ENCODE measurements at regions not wholly inside any gene's neighbourhood (a gene's known extent, or its start where the extent isn't known, plus 50 kb on each side); places are given as distances from the start of the nearest gene placed in this dataset.

DNA sequence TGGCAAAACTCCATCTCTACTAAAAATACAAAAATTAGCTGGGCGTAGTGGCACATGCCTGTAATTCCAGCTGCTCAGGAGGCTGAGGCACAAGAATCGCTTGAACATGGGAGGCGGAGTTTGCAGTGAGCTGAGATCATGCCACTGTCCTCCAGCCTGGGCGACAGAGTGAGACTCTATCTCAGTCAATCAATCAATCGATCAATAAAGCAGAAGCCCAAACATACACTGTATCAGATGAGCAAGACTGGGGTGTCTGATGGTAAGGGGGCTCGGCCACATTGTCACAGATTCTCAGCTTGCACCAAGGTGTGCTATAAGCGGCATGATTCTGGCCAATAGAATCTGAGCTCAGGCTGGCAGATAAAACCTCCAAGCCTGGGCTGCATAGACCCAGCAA, 261.1 kb downstream of the BUD13 start:
- H3K27me3 ChIP-seq (ENCODE audit: control insufficient read depth in 1 of 2, insufficient read depth in 2 of 2, low read length in 2 of 2) = no peaks in the 10 kb centered on the region
- no peak overlapping the region for H2AFZ ChIP-seq (ENCODE audit: low read length)
- H3K4me3 ChIP-seq (replicated peaks in 1 of 3; ENCODE audit: insufficient read depth in 1 of 3, low read depth in 2 of 3, low read length in 3 of 3) = no peak overlapping the region
- no peak for ATAC-seq
- ChIA-PET POLR2A (no interaction called here), CTCF (ENCODE audit: low intra/inter-chr PET ratio, low total read pairs) (no interaction called here)
- no peaks in the 10 kb centered on the region for H3K79me2 ChIP-seq (ENCODE audit: insufficient read depth, low read length)
- no TSS peak for BruUV-seq (replicated peaks)
- TF ChIP-seq ZNF563 (CRISPR knock-in tag; IDR thresholded peaks at IDR 0.05) (no peak), ZNF652 (CRISPR knock-in tag; IDR thresholded peaks at IDR 0.05; ENCODE audit: borderline replicate concordance, low read depth) (no peak), ZNF468 (CRISPR knock-in tag; IDR thresholded peaks at IDR 0.05) (no peak), ISX (CRISPR knock-in tag; conservative IDR thresholded peaks at IDR 0.05) (no peak), GATA4 (IDR thresholded peaks at IDR 0.05; ENCODE audit: borderline replicate concordance, low read depth) (no peak), ASH2L (IDR thresholded peaks at IDR 0.05; ENCODE audit: insufficient read length, low read depth, low read length) (no peak), ZNF572 (CRISPR knock-in tag; IDR thresholded peaks at IDR 0.05) (no peak), HMGA1 (CRISPR knock-in tag; conservative IDR thresholded peaks at IDR 0.05) (no peak), MEIS2 (CRISPR knock-in tag; IDR thresholded peaks at IDR 0.05) (no peak), GTF2F1 (IDR thresholded peaks at IDR 0.05; ENCODE audit: low read length) (no peak), TBX3 (IDR thresholded peaks at IDR 0.05; ENCODE audit: borderline replicate concordance) (no peak)
- TF ChIP-seq, protein P1, sequence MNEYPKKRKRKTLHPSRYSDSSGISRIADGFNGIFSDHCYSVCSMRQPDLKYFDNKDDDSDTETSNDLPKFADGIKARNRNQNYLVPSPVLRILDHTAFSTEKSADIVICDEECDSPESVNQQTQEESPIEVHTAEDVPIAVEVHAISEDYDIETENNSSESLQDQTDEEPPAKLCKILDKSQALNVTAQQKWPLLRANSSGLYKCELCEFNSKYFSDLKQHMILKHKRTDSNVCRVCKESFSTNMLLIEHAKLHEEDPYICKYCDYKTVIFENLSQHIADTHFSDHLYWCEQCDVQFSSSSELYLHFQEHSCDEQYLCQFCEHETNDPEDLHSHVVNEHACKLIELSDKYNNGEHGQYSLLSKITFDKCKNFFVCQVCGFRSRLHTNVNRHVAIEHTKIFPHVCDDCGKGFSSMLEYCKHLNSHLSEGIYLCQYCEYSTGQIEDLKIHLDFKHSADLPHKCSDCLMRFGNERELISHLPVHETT (CRISPR knock-in tag; conservative IDR thresholded peaks at IDR 0.05) = no peak
- TF ChIP-seq, protein P2, sequence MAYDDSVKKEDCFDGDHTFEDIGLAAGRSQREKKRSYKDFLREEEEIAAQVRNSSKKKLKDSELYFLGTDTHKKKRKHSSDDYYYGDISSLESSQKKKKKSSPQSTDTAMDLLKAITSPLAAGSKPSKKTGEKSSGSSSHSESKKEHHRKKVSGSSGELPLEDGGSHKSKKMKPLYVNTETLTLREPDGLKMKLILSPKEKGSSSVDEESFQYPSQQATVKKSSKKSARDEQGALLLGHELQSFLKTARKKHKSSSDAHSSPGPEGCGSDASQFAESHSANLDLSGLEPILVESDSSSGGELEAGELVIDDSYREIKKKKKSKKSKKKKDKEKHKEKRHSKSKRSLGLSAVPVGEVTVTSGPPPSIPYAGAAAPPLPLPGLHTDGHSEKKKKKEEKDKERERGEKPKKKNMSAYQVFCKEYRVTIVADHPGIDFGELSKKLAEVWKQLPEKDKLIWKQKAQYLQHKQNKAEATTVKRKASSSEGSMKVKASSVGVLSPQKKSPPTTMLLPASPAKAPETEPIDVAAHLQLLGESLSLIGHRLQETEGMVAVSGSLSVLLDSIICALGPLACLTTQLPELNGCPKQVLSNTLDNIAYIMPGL (CRISPR knock-in tag; IDR thresholded peaks at IDR 0.05; ENCODE audit: borderline replicate concordance in 1 of 2, low read depth in 1 of 2) = no peak
- H3K4me1 ChIP-seq (ENCODE audit: insufficient read depth, low read length) = no peaks in the 10 kb centered on the region
- no peak for DNase-seq (ENCODE audit: low spot score)
- H4K20me1 ChIP-seq (ENCODE audit: insufficient read depth, low read length) = no peaks in the 10 kb centered on the region
- in situ Hi-C loops (cut with HindIII; ENCODE audit: extremely low pct_ligation_motif_present, low pct_unique_long_range_greater_than_20kb) (loop anchor here (5.0 kb wide), 1 partner anchor 126 kb away; no protein-coding TSS in a partner anchor), intact Hi-C loops (cut with micrococcal nuclease; ENCODE audit: unreplicated experiment) (no loop called here)
- WGBS (ENCODE audit: low lambda C conversion rate) = 61% methylated on average over 7 of the region's 7 CpGs
- H3K4me2 ChIP-seq (ENCODE audit: low read depth, low read length) = no peak overlapping the region
- no peak overlapping the region for H3K9ac ChIP-seq (ENCODE audit: insufficient read depth, low read depth, low read length)
- no peak overlapping the region for H3K27ac ChIP-seq (ENCODE audit: extremely low read length, insufficient read depth, low read length)
- H3K9me3 ChIP-seq (ENCODE audit: low read length) = no peaks in the 10 kb centered on the region
- H3K36me3 ChIP-seq (replicated peaks in 1 of 2; ENCODE audit: control insufficient read depth in 1 of 2, insufficient read depth in 2 of 2, low read length in 2 of 2) = no peaks in the 10 kb centered on the region
- FAIRE-seq = no peak

Measured in HepG2 (cell line).